Bronchial epithelial cell (primary cell): ENCODE measurements at regions not wholly inside any gene's neighbourhood (a gene's known extent, or its start where the extent isn't known, plus 50 kb on each side); places are given as distances from the start of the nearest gene placed in this dataset.
A peak's percentile ranks its signal among the peaks of the same experiment; 100 is the strongest.

Source experiments
- DNase-seq: peaks from one replicate; pipeline ENCODE4 v3.0.0-alpha.2; 2010; ENCODE audit warnings: low read depth
- FAIRE-seq: peaks from 2 replicates; lab custom pipeline; 2011; peaks lifted over from hg19 to GRCh38; lab: Jason Lieb, UNC
- H3K27me3 ChIP-seq: 2 replicates; pipeline ENCODE4 v1.5.1; 2011; ENCODE audit warnings: low read length; ENCODE audit not compliant: control insufficient read depth, insufficient read depth
- H3K36me3 ChIP-seq: 2 replicates; pipeline ENCODE4 v1.5.1; 2011; ENCODE audit warnings: low read length; ENCODE audit not compliant: control insufficient read depth, insufficient read depth
- H3K4me3 ChIP-seq: 2 replicates; pipeline ENCODE4 v1.5.1; 2011; ENCODE audit warnings: mild to moderate bottlenecking, low read depth, low read length, control low read depth
- TF ChIP-seq, protein P1 (sequence below): IDR thresholded peaks from 2 replicates; pipeline ENCODE4 v1.5.1; 2011; ENCODE audit warnings: mild to moderate bottlenecking, moderate library complexity, low read length, control low read depth, inconsistent platforms; ENCODE audit not compliant: insufficient read depth, severe bottlenecking

DNA sequence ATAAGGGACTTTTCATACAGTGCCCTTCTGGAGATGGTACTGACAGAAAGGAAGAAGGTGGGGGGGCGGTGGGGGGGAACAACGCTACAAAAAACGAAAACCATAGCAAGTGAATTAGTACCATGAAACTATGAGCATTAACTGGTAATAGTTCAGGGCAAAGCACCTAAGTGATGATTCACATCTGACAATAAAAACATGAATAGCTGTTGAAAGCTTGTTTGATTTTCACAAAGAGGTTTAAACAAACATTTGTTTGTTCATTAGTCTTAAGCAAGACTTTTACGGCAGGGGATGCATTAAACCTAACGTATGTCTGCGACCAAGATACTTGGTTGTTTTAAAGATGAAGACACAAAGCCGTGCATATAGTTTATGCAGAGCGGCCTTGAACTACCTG, 177.5 kb downstream of the LMO4 start:
- peak; percentile 73 for DNase-seq
- Histone ChIP-seq H3K27me3 (no peaks in the 10 kb centered on the region), H3K36me3 (no peaks in the 10 kb centered on the region), H3K4me3 (no peak overlapping the region)
- FAIRE-seq: peak; percentile 83
- TF ChIP-seq, protein P1, sequence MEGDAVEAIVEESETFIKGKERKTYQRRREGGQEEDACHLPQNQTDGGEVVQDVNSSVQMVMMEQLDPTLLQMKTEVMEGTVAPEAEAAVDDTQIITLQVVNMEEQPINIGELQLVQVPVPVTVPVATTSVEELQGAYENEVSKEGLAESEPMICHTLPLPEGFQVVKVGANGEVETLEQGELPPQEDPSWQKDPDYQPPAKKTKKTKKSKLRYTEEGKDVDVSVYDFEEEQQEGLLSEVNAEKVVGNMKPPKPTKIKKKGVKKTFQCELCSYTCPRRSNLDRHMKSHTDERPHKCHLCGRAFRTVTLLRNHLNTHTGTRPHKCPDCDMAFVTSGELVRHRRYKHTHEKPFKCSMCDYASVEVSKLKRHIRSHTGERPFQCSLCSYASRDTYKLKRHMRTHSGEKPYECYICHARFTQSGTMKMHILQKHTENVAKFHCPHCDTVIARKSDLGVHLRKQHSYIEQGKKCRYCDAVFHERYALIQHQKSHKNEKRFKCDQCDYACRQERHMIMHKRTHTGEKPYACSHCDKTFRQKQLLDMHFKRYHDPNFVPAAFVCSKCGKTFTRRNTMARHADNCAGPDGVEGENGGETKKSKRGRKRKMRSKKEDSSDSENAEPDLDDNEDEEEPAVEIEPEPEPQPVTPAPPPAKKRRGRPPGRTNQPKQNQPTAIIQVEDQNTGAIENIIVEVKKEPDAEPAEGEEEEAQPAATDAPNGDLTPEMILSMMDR: no peak

DNA sequence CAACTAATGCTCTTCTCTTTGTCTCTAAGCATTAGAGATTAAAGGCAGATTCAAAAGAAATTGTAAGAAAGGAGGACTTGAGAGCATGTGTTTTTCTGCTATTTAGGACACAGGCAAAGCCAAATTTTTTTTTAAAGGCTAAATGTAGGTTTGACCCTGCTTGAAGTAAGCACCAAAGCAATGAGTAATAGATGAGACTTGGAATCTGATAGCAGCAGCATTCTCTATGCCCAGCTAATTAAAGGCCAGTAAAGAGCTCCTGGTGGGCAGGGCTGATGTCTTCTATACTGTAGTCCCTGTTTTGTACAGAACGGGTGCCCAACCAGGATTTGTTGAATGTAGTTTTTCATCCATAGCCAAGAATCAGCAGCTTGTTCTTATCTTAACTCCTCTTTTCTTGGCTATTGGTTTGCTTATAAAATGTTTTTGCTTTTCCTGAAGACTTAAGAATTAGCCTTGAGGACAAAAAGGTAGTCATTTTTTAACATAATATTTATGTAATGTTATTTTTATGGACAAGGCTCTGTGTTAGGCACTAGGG, 179.6 kb downstream of the LMO4 start:
- Histone ChIP-seq H3K36me3 (no peaks in the 10 kb centered on the region), H3K27me3 (no peaks in the 10 kb centered on the region), H3K4me3 (no peak overlapping the region)
- TF ChIP-seq, protein P1: no peak
- FAIRE-seq (no peak), DNase-seq (peak; percentile 32)

- no peaks in the 10 kb centered on the region for H3K36me3 ChIP-seq
- DNase-seq (no peak), FAIRE-seq (no peak)
- peaks cover 2% of the 10 kb centered on the region for H3K27me3 ChIP-seq
- TF ChIP-seq, protein P1: no peak
- H3K4me3 ChIP-seq: no peak overlapping the region
These were observed 181.9 kb downstream of the LMO4 start for GRCh38 chr1:87510540-87510939.

DNA sequence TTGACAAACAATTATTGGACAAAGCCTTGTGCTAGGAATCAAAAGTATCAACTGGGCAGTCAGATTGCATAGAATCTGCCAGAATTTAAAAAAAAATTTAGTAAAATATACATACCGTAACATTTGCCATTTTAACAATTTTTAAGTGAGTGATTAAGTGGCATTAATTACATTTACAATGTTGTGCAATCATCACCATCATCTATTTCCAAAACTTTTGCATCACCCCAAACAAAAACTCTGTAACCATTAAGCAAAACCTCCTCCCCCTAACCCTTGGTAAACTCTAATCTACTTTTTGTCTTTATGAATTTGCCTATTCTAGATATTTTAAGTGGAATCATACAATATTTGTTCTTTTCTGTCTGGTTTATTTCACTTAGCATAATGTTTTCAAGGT, 182.8 kb downstream of the LMO4 start:
- no peak overlapping the region for H3K4me3 ChIP-seq
- no peak for DNase-seq
- H3K27me3 ChIP-seq: peaks cover 2% of the 10 kb centered on the region
- FAIRE-seq: no peak
- H3K36me3 ChIP-seq: no peaks in the 10 kb centered on the region
- TF ChIP-seq, protein P1: no peak

GRCh38 chr1:87512431-87512830, 183.8 kb downstream of the LMO4 start:
- Histone ChIP-seq H3K27me3 (peaks cover 2% of the 10 kb centered on the region), H3K4me3 (no peak overlapping the region), H3K36me3 (no peaks in the 10 kb centered on the region)
- DNase-seq (no peak), FAIRE-seq (no peak)
- TF ChIP-seq, protein P1: no peak

DNA sequence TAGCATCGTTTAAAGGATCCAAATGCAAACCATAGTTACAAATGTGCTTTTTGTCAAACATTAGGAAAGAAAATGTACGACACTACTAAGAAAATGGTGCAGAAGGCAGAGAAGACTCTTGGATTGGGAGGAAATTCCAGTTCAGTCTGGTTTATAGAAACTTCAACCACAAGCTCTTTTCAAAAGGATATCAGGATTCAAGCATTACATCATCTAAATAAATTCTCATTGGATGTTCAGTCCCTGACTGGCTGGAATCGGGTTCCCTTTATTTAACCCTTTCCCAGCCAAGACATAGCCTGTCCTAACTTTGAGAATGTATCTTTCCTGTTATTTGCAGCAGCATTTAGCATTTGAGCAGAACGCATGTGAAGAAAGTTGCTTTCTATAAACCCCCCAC, 184.6 kb downstream of the LMO4 start:
- FAIRE-seq (no peak), DNase-seq (no peak)
- Histone ChIP-seq H3K27me3 (peaks cover 2% of the 10 kb centered on the region), H3K36me3 (no peaks in the 10 kb centered on the region), H3K4me3 (no peak overlapping the region)
- TF ChIP-seq, protein P1: no peak
